ENCODE measurements at regions not wholly inside any gene's neighbourhood (a gene's known extent, or its start where the extent isn't known, plus 50 kb on each side); places are given as distances from the start of the nearest gene placed in this dataset.

- TF ChIP-seq POLR2AphosphoS5 (IDR thresholded peaks at IDR 0.05; ENCODE audit: low read depth) (no peak), REST (IDR thresholded peaks at IDR 0.05; ENCODE audit: insufficient replicate concordance, low read depth) (no peak), SPI1 (IDR thresholded peaks at IDR 0.05; ENCODE audit: borderline replicate concordance, low read depth) (no peak), CTCF (IDR thresholded peaks at IDR 0.05; ENCODE audit: insufficient read depth, low read length) (no peak), GABPA (IDR thresholded peaks at IDR 0.05; ENCODE audit: low read depth) (no peak)
- DNase-seq (ENCODE audit: low read depth in 1 of 2, low spot score in 1 of 2), result no peak
- no peak overlapping the region for H3K4me3 ChIP-seq (replicated peaks; ENCODE audit: insufficient read depth, low read length)
- H3K27me3 ChIP-seq (ENCODE audit: insufficient read depth, poor library complexity, severe bottlenecking), result no peaks in the 10 kb centered on the region
- H3K27ac ChIP-seq (replicated peaks), result no peak overlapping the region
These were observed 145.7 kb upstream of the PLEKHA5 start for GRCh38 chr12:18983854-18984253.

GRCh38 chr12:18990856-18991255 is 138.7 kb upstream of the PLEKHA5 start:
- DNase-seq (ENCODE audit: low read depth in 1 of 2, low spot score in 1 of 2), result no peak
- Histone ChIP-seq H3K4me3 (replicated peaks; ENCODE audit: insufficient read depth, low read length) (no peak overlapping the region), H3K27me3 (ENCODE audit: insufficient read depth, poor library complexity, severe bottlenecking) (no peaks in the 10 kb centered on the region), H3K27ac (replicated peaks) (no peak overlapping the region)
- TF ChIP-seq POLR2AphosphoS5 (IDR thresholded peaks at IDR 0.05; ENCODE audit: low read depth), result no peak
- TF ChIP-seq CTCF (IDR thresholded peaks at IDR 0.05; ENCODE audit: insufficient read depth, low read length), result no peak
- TF ChIP-seq SPI1 (IDR thresholded peaks at IDR 0.05; ENCODE audit: borderline replicate concordance, low read depth), result no peak
- no peak for TF ChIP-seq REST (IDR thresholded peaks at IDR 0.05; ENCODE audit: insufficient replicate concordance, low read depth)

GRCh38 chr12:18992336-18992735 is 137.2 kb upstream of the PLEKHA5 start:
- Histone ChIP-seq H3K4me3 (replicated peaks; ENCODE audit: insufficient read depth, low read length) (no peak overlapping the region), H3K27me3 (ENCODE audit: insufficient read depth, poor library complexity, severe bottlenecking) (no peaks in the 10 kb centered on the region), H3K27ac (replicated peaks) (no peak overlapping the region)
- TF ChIP-seq POLR2AphosphoS5 (IDR thresholded peaks at IDR 0.05; ENCODE audit: low read depth) (no peak), REST (IDR thresholded peaks at IDR 0.05; ENCODE audit: insufficient replicate concordance, low read depth) (no peak), CTCF (IDR thresholded peaks at IDR 0.05; ENCODE audit: insufficient read depth, low read length) (no peak), SPI1 (IDR thresholded peaks at IDR 0.05; ENCODE audit: borderline replicate concordance, low read depth) (no peak), GABPA (IDR thresholded peaks at IDR 0.05; ENCODE audit: low read depth) (no peak)
- DNase-seq (ENCODE audit: low read depth in 1 of 2, low spot score in 1 of 2), result no peak

All from HL-60 (cell line).